Motor neuron (in vitro differentiated cells): ENCODE measurements at regions not wholly inside any gene's neighbourhood (a gene's known extent, or its start where the extent isn't known, plus 50 kb on each side); places are given as distances from the start of the nearest gene placed in this dataset.
A peak's percentile ranks its signal among the peaks of the same experiment; 100 is the strongest.
"Not testable (repeated sequence)": the region's sequence is repeated elsewhere in the genome, so short reads cannot be mapped to it uniquely, and the experiment has no call there.

Experiments used
- ATAC-seq, 8 experiments: fragments of 200-7000 bp; cut with Tn5 transposase; replicated peaks in 6 of 8; 2 replicates each; pipeline ENCODE4 v1.8.0; 2021; ENCODE audit warnings: mild to moderate bottlenecking in 8 of 8, moderate library complexity in 8 of 8
- H3K27ac ChIP-seq, 2 donors: fragments of 250-450 bp; sonication (Bioruptor Pico); 2 replicates each; pipeline ENCODE4 v1.9.0; 2021; ENCODE audit warnings: antibody characterized with exemption in 2 of 2, mild to moderate bottlenecking in 2 of 2, moderate library complexity in 1 of 2
- H3K4me1 ChIP-seq, 2 donors: fragments of 250-450 bp; sonication (Bioruptor Pico); replicated peaks in 1 of 2; 2 replicates each; pipeline ENCODE4 v1.6.1; 2021; ENCODE audit warnings: antibody characterized with exemption in 2 of 2, mild to moderate bottlenecking in 2 of 2, moderate library complexity in 1 of 2
- H3K4me3 ChIP-seq, 5 donors: fragments of 250-450 bp; sonication (Bioruptor Pico); 2 replicates each; pipeline ENCODE4 v1.9.0; 2021; ENCODE audit warnings: antibody characterized with exemption in 5 of 5, mild to moderate bottlenecking in 5 of 5, moderate library complexity in 4 of 5
- WGBS, 10 experiments: fragments of 450-650 bp; shearing (Covaris generic); methylation state at CpG; one replicate each; pipeline ENCODE4 v1.0.0; 2022; 5-methylcytosine and 5-hydroxymethylcytosine counted together
- in situ Hi-C, 9 experiments: fragments of 400-800 bp; cut with MboI; loops; one replicate each; pipeline ENCODE4 v1.15.0; 2021; ENCODE audit warnings: low sequenced_read_pairs in 9 of 9, low pct_unique_long_range_greater_than_20kb in 2 of 9; ENCODE audit not compliant: unreplicated experiment in 9 of 9

DNA sequence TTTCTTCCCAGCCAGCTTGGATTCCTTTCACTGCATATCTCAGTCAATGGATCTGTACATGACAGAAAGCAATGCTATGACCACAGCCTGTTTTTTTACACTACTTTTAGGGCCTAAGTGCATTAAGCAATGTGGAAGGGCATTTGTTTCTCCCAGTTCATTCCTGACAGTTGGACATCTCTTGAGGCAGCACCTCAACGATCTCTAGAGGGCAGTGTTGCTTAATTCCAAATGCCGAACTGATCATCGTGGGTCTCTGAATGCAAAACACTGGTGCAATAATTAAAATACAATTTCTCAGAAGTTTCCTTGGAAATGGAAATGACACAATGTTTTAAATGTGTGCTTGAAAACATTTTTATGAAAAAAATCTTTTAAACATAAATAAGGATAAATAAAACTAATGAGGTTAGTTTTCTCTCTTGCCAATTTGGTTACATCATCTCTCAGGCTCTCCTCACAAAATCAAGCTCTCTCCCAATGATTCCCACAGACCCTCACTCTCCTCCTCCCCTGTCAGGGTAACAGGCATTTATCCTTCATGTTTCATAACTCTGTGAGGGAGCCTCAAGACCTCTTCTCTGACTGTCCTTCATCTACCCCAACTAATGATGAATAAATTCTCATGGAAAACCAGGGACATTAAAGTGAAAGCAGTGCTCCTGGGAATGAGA lies 192.4 kb upstream of the SLC16A7 start:
- in situ Hi-C loops = loop anchor here in 1 of 9 experiments (25.0 kb wide), 2 partner anchors 184 to 409 kb away; partner anchors contain the start of gene SLC16A7
- peak; percentile 65 to 100 (median 86) for ATAC-seq
- peaks cover 0 to 3% of the 10 kb centered on the region in 2 donors for H3K4me1 ChIP-seq
- 0 to 27% (median 2%) methylated on average over 1 to 3 of the region's 3 CpGs; no CpG with 5 or more reads in 2 of the 10 experiments for WGBS, 10 experiments
- no peak overlapping the region for H3K27ac ChIP-seq
- no peak overlapping the region for H3K4me3 ChIP-seq

DNA sequence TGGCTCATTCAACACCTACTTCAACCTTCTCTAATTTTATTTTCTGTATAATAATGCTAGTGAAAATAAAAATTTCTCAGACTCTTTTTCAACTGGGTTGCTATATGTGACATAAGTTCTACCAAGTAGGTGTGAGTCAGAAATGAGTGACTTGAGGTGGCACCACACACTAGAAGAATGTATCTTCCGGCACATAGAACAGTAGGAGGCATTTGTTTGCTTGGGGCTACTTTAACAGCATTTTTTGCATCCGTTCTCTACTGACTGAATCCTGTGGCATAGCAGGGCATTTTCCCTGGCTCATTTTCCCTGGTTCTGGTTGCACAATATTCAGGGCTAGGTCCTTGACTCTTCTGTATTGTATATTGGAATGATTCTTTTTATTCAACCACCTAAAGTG lies 194.0 kb upstream of the SLC16A7 start:
- no peak overlapping the region for H3K27ac ChIP-seq
- in situ Hi-C loops = loop anchor here in 1 of 9 experiments (25.0 kb wide), 2 partner anchors 185 to 410 kb away; partner anchors contain the start of gene SLC16A7
- peaks cover 0 to 3% of the 10 kb centered on the region in 2 donors for H3K4me1 ChIP-seq
- H3K4me3 ChIP-seq = no peak overlapping the region
- no peak for ATAC-seq
- WGBS, 10 experiments = 94 to 100% (median 100%) methylated on average over 1 to 2 of the region's 2 CpGs; no CpG with 5 or more reads in 5 of the 10 experiments

DNA sequence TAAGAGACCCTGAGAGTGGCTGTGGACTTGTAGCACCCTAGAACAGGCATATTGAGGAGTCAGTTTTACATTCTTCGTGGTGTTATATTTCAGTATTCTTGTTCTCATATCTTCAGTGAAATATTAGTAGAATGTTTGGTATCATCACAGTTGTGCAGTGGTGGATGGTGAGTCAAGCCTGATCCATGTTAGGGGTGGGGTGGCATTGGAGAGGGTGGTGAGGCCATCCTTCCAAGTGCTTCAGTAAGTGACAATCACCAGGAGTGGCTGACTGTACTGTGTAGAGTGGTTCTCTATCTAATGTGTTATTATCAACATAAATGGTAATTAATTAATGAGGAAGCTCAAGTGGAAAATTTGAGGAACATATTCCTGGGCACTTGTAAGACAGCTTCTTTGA lies 197.7 kb upstream of the SLC16A7 start:
- Histone ChIP-seq H3K27ac (no peak overlapping the region), H3K4me1 (no peaks in the 10 kb centered on the region), H3K4me3 (no peak overlapping the region)
- 57 to 100% (median 88%) methylated on average over 1 of the region's 1 CpG; no CpG with 5 or more reads in 6 of the 10 experiments for WGBS, 10 experiments
- in situ Hi-C loops = no loop called here
- ATAC-seq = peak in 2 of 8 experiments; percentile 28 to 38

DNA sequence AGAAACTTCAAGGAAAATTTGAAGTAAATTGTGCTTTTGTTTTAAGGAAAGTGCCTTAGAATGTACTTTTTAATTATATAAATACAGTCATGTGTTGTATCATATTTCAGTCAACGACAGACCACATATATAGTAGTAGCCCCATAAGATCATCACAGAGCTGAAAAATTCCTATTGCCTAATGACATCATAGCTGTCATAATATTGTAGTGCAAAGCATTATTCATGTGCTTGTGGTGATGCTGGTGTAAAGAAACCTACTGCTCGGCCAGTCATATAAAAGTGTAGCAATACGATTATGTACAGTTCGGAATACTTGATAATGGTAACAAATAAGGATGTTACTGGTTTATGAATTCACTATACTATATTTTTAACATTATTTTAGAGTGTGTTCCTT lies 198.9 kb upstream of the SLC16A7 start:
- in situ Hi-C loops = no loop called here
- no peaks in the 10 kb centered on the region for H3K4me1 ChIP-seq
- WGBS, 10 experiments = 67 to 100% (median 83%) methylated on average over 1 to 4 of the region's 4 CpGs; no CpG with 5 or more reads in 1 of the 10 experiments
- H3K4me3 ChIP-seq = no peak overlapping the region
- H3K27ac ChIP-seq = no peak overlapping the region
- peak in 2 of 8 experiments; percentile 57 to 76 for ATAC-seq

DNA sequence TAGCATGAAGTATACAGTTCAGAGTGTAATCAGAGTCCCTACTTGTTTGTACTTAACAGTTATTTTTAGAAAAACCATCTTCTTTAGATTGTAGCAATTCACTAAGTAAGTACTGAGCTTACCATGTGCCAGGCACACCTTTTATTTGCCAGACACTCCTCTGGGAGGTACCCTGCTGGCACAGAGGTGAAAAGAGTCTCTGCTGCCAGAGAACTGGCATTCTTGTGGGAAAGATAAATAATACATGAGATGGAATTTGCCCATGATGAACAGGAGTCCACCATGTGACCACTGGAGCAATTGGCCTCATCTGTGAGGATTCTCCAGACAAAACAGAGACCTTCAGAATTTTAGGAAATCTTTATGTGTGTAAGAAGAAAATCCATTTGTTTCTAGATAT lies 199.3 kb upstream of the SLC16A7 start:
- Histone ChIP-seq H3K4me3 (no peak overlapping the region), H3K27ac (no peak overlapping the region), H3K4me1 (no peaks in the 10 kb centered on the region)
- in situ Hi-C loops = no loop called here
- no peak for ATAC-seq

- H3K4me1 ChIP-seq, in situ Hi-C loops, H3K4me3 ChIP-seq, ATAC-seq, H3K27ac ChIP-seq: not testable (repeated sequence)
These were observed 200.5 kb upstream of the SLC16A7 start for GRCh38 chr12:59395310-59395709.

DNA sequence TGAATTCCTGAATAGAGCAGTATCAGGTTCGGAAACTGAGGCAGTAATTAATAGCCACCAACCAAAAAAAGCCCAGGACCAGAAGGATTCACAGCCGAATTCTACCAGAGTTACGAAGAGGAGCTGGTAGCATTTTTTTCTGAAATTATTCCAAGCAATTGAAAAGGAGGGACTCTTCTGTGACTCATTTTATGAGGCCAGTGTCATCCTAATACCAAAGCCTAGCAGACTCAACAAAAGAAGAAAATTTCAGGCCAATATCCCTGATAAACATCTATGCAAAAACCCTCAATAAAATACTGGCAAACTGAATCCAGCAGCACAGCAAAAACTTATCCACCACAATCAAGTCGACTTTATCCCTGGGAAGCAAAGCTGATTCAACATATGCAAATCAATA lies 202.3 kb upstream of the SLC16A7 start:
- WGBS, 10 experiments = 17 to 100% (median 76%) methylated on average over 1 to 4 of the region's 4 CpGs
- Histone ChIP-seq H3K4me3 (no peak overlapping the region), H3K27ac (no peak overlapping the region), H3K4me1 (no peaks in the 10 kb centered on the region)
- in situ Hi-C loops = no loop called here
- ATAC-seq = peak in 2 of 8 experiments; percentile 72 to 87

- H3K4me3 ChIP-seq = no peak overlapping the region
- in situ Hi-C loops = no loop called here
- ATAC-seq = no peak
- no peaks in the 10 kb centered on the region for H3K4me1 ChIP-seq
- no peak overlapping the region for H3K27ac ChIP-seq
- WGBS, 10 experiments = 73 to 97% (median 93%) methylated on average over 3 to 7 of the region's 13 CpGs; no CpG with 5 or more reads in 5 of the 10 experiments
These were observed 205.8 kb upstream of the SLC16A7 start for GRCh38 chr12:59389968-59390576.

DNA sequence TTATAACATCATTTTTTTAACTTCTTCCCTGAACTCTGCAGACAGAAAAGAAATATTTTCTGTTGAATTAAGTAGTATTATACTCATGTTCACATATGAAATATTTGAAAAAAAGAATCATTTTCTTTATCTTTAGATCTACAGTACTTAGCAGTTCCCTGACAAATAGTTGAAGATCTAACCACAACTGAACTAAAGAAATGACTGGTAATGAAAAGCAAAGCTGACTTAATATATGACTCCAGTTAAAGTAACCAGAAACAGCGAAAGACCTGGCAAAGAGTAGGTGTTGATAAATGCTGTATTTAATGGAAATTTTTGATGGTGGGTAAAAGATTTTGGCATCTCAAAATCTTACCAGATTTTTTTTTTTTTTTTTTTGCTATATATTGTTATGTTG lies 207.1 kb upstream of the SLC16A7 start:
- 83 to 100% (median 100%) methylated on average over 1 of the region's 1 CpG; no CpG with 5 or more reads in 1 of the 10 experiments for WGBS, 10 experiments
- Histone ChIP-seq H3K27ac (no peak overlapping the region), H3K4me3 (no peak overlapping the region), H3K4me1 (no peaks in the 10 kb centered on the region)
- ATAC-seq = no peak
- in situ Hi-C loops = no loop called here

GRCh38 chr12:59388176-59388575 lies 207.7 kb upstream of the SLC16A7 start:
- WGBS, 10 experiments = 90 to 100% (median 100%) methylated on average over 1 of the region's 1 CpG; no CpG with 5 or more reads in 2 of the 10 experiments

GRCh38 chr12:59386236-59386635 lies 209.6 kb upstream of the SLC16A7 start:
- in situ Hi-C loops = no loop called here
- WGBS, 10 experiments = 0 to 100% (median 84%) methylated on average over 1 of the region's 1 CpG; no CpG with 5 or more reads in 4 of the 10 experiments
- H3K4me3 ChIP-seq = no peak overlapping the region
- peak in 1 of 8 experiments; percentile 43 for ATAC-seq
- H3K4me1 ChIP-seq = no peaks in the 10 kb centered on the region
- no peak overlapping the region for H3K27ac ChIP-seq

More at GRCh38 chr12:59388176-59388575, 207.7 kb upstream of the SLC16A7 start:
- ATAC-seq = no peak
- no peak overlapping the region for H3K27ac ChIP-seq
- H3K4me1 ChIP-seq = no peaks in the 10 kb centered on the region
- in situ Hi-C loops = no loop called here
- no peak overlapping the region for H3K4me3 ChIP-seq

DNA sequence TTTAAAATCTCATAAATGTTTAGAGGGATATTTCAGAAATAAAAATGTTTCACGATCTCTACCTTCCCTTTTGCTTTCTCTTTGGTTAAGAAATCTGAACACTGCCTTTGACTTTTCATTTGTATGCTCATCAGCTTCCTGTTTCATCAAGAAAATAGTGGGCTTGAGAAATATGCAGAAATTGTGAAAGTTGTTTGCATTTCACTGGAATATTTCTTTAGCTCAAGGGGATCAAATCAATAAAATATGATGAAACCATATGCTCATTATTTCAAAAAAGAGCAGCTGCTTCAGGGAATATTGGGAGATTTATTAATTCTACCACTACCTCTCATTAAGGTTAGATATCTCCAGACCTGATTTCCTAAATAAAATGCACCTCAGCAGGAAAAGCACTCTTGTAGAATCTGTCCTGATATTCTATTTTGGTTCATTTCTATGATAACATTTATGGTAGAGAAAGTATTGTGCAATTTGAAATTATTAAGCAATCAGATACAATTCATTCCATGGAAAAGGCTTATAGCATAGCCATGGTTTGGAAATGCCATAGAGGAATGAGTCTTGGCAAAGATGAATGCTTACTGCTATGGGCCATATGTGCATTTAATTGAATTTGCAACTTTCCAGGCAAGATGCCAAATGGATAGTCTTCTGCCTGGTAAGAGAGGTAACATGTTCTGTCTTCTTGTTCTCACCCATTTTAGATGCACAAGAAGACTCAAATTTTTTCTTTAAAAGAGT lies 212.6 kb upstream of the SLC16A7 start:
- no peak overlapping the region for H3K4me3 ChIP-seq
- in situ Hi-C loops = no loop called here
- ATAC-seq = peak in 3 of 8 experiments; percentile 46 to 65 (median 46)
- WGBS, 10 experiments = 0 to 100% (median 28%) methylated on average over 1 of the region's 1 CpG; no CpG with 5 or more reads in 2 of the 10 experiments
- no peak overlapping the region for H3K27ac ChIP-seq
- H3K4me1 ChIP-seq = no peaks in the 10 kb centered on the region
